Transverse colon (tissue), 4 donors: ENCODE measurements at regions not wholly inside any gene's neighbourhood (a gene's known extent, or its start where the extent isn't known, plus 50 kb on each side); places are given as distances from the start of the nearest gene placed in this dataset.

Experiments
- CTCF ChIP-seq, 5 experiments: fragments of 200-600 bp in 3 of 5; fragments of 450-650 bp in 2 of 5; sonication (generic) in 3 of 5; IDR thresholded peaks; 1 replicate in 2 of 5; 2 replicates in 3 of 5; pipeline ENCODE4 v1.5.1; 2016 to 2017; ENCODE audit warnings: antibody characterized with exemption in 5 of 5, inconsistent platforms in 3 of 5, mild to moderate bottlenecking in 2 of 5, moderate library complexity in 1 of 5
- POLR2A ChIP-seq: fragments of 450-650 bp; IDR thresholded peaks from one replicate; pipeline ENCODE4 v1.6.1; 2016; ENCODE audit warnings: antibody characterized with exemption, mild to moderate bottlenecking, moderate library complexity
- POLR2AphosphoS5 ChIP-seq, 3 donors: sonication (generic); formaldehyde crosslinking; IDR thresholded peaks; one replicate each; pipeline ENCODE4 v1.6.1; 2016; ENCODE audit warnings: antibody characterized with exemption in 3 of 3

GRCh38 chr17:51456942-51457341, 196.6 kb downstream of the UTP18 start:
- TF ChIP-seq POLR2A = no peak
- TF ChIP-seq POLR2AphosphoS5 (IDR thresholded peaks at IDR 0.05) = no peak
- no peak for TF ChIP-seq CTCF (IDR thresholded peaks at IDR 0.05)
